Thyroid gland (tissue), 4 donors: ENCODE measurements at regions not wholly inside any gene's neighbourhood (a gene's known extent, or its start where the extent isn't known, plus 50 kb on each side); places are given as distances from the start of the nearest gene placed in this dataset.

ENCODE experiments used
- DNase-seq, 2 donors: peaks; one replicate each; pipeline ENCODE4 v3.0.0-alpha.2; 2019
- H3K27ac ChIP-seq, 3 donors: fragments of 200-600 bp; sonication (generic); 1 replicate in 2 of 3; 2 replicates in 1 of 3; pipeline ENCODE4 v1.5.1; 2016 to 2019; ENCODE audit warnings: mild to moderate bottlenecking in 1 of 3, moderate library complexity in 1 of 3
- H3K27me3 ChIP-seq: fragments of 200-600 bp; sonication (generic); one replicate; pipeline ENCODE4 v1.5.1; 2019
- H3K36me3 ChIP-seq, 2 donors: fragments of 200-600 bp; sonication (generic); one replicate each; pipeline ENCODE4 v1.5.1; 2016 to 2019
- H3K4me1 ChIP-seq, 2 donors: fragments of 200-600 bp; sonication (generic); one replicate each; pipeline ENCODE4 v1.5.1; 2017 to 2019
- H3K4me3 ChIP-seq, 3 donors: fragments of 200-600 bp; sonication (generic); replicated peaks in 1 of 3; 1 replicate in 2 of 3; 2 replicates in 1 of 3; pipeline ENCODE4 v1.5.1; 2016; ENCODE audit warnings: mild to moderate bottlenecking in 1 of 3
- H3K9me3 ChIP-seq: fragments of 200-600 bp; sonication (generic); one replicate; pipeline ENCODE4 v1.5.1; 2017
- CTCF ChIP-seq, 6 experiments: fragments of 200-600 bp in 3 of 6; fragments of 450-650 bp in 3 of 6; sonication (generic) in 3 of 6; IDR thresholded peaks; one replicate each; pipeline ENCODE4 v1.5.1; 2016 to 2019; ENCODE audit warnings: antibody characterized with exemption in 6 of 6, mild to moderate bottlenecking in 2 of 6, inconsistent platforms in 1 of 6, moderate library complexity in 1 of 6
- POLR2A ChIP-seq, 2 donors: fragments of 450-650 bp; IDR thresholded peaks; one replicate each; pipeline ENCODE4 v1.6.1; 2017; ENCODE audit warnings: antibody characterized with exemption in 2 of 2, mild to moderate bottlenecking in 2 of 2, moderate library complexity in 1 of 2
- WGBS, 2 donors: methylation state at CpG; one replicate each; pipeline ENCODE4 v1.1.5; 2017; 5-methylcytosine and 5-hydroxymethylcytosine counted together
- intact Hi-C: fragments of 100-400 bp; cut with DNase I; formaldehyde crosslinking; loops from one replicate; pipeline ENCODE4 v1.15.1; 2023

GRCh38 chr10:108801775-108802517 is 1121.4 kb downstream of the XPNPEP1 start:
- no peak overlapping the region for H3K27ac ChIP-seq
- H3K9me3 ChIP-seq: no peaks in the 10 kb centered on the region
- intact Hi-C loops: no loop called here
- H3K27me3 ChIP-seq: no peaks in the 10 kb centered on the region
- no peak overlapping the region for H3K4me3 ChIP-seq
- DNase-seq: no peak
- TF ChIP-seq POLR2A (IDR thresholded peaks at IDR 0.05) (no peak), CTCF (IDR thresholded peaks at IDR 0.05) (no peak)
- no peaks in the 10 kb centered on the region for H3K36me3 ChIP-seq
- no peaks in the 10 kb centered on the region for H3K4me1 ChIP-seq

GRCh38 chr10:108801220-108801619 is 1122.1 kb downstream of the XPNPEP1 start:
- Histone ChIP-seq H3K27ac (no peak overlapping the region), H3K36me3 (no peaks in the 10 kb centered on the region), H3K27me3 (no peaks in the 10 kb centered on the region), H3K4me3 (no peak overlapping the region), H3K9me3 (no peaks in the 10 kb centered on the region), H3K4me1 (no peaks in the 10 kb centered on the region)
- intact Hi-C loops: no loop called here
- TF ChIP-seq POLR2A (IDR thresholded peaks at IDR 0.05): no peak
- TF ChIP-seq CTCF (IDR thresholded peaks at IDR 0.05): no peak
- 86 to 90% methylated on average over 2 of the region's 2 CpGs for WGBS, 2 donors
- DNase-seq: no peak

- intact Hi-C loops: no loop called here
Measured at GRCh38 chr10:108797573-108797972, 1125.7 kb downstream of the XPNPEP1 start.

GRCh38 chr10:108791794-108792474 is 1131.4 kb downstream of the XPNPEP1 start:
- 89 to 93% methylated on average over 1 of the region's 1 CpG for WGBS, 2 donors
- H3K27me3 ChIP-seq: no peaks in the 10 kb centered on the region
- no peaks in the 10 kb centered on the region for H3K9me3 ChIP-seq
- TF ChIP-seq CTCF (IDR thresholded peaks at IDR 0.05) (no peak), POLR2A (IDR thresholded peaks at IDR 0.05) (no peak)
- H3K27ac ChIP-seq: no peak overlapping the region
- no peaks in the 10 kb centered on the region for H3K4me1 ChIP-seq
- no peak overlapping the region for H3K4me3 ChIP-seq
- intact Hi-C loops: no loop called here
- DNase-seq: no peak
- no peaks in the 10 kb centered on the region for H3K36me3 ChIP-seq

More at GRCh38 chr10:108797573-108797972, 1125.7 kb downstream of the XPNPEP1 start:
- Histone ChIP-seq H3K27me3 (no peaks in the 10 kb centered on the region), H3K4me1 (no peaks in the 10 kb centered on the region), H3K27ac (no peak overlapping the region), H3K36me3 (no peaks in the 10 kb centered on the region), H3K9me3 (no peaks in the 10 kb centered on the region), H3K4me3 (no peak overlapping the region)
- TF ChIP-seq POLR2A (IDR thresholded peaks at IDR 0.05): no peak
- WGBS, 2 donors: 83% methylated on average over 1 of the region's 1 CpG
- DNase-seq: no peak

- Histone ChIP-seq H3K36me3 (no peaks in the 10 kb centered on the region), H3K27ac (no peak overlapping the region), H3K9me3 (no peaks in the 10 kb centered on the region), H3K4me1 (no peaks in the 10 kb centered on the region), H3K27me3 (no peaks in the 10 kb centered on the region), H3K4me3 (no peak overlapping the region)
- DNase-seq: no peak
- intact Hi-C loops: no loop called here
- no peak for TF ChIP-seq POLR2A (IDR thresholded peaks at IDR 0.05)
- TF ChIP-seq CTCF (IDR thresholded peaks at IDR 0.05): no peak
- 90 to 92% methylated on average over 4 of the region's 4 CpGs for WGBS, 2 donors
Measured at GRCh38 chr10:108791030-108791429, 1132.3 kb downstream of the XPNPEP1 start.
